ENCODE measurements at regions not wholly inside any gene's neighbourhood (a gene's known extent, or its start where the extent isn't known, plus 50 kb on each side); places are given as distances from the start of the nearest gene placed in this dataset.

- Histone ChIP-seq H3K27me3 (ENCODE audit: control insufficient read depth, insufficient read depth, low read length) (no peaks in the 10 kb centered on the region), H3K27ac (ENCODE audit: low read length) (no peak overlapping the region), H3K4me1 (ENCODE audit: control insufficient read depth, insufficient read depth, low read length) (no peaks in the 10 kb centered on the region), H3K9me3 (ENCODE audit: control insufficient read depth, insufficient read depth, low read depth, low read length) (no peaks in the 10 kb centered on the region), H3K4me3 (ENCODE audit: low read depth in 2 of 2, low read length in 2 of 2) (no peak overlapping the region), H3K36me3 (ENCODE audit: control insufficient read depth, insufficient read depth, low read length) (no peaks in the 10 kb centered on the region)
- TF ChIP-seq REST (IDR thresholded peaks at IDR 0.05; ENCODE audit: insufficient read depth in 1 of 2, low read depth in 2 of 2, low read length in 1 of 2) (no peak), CTCF (IDR thresholded peaks at IDR 0.05) (no peak), TCF7L2 (IDR thresholded peaks at IDR 0.05; ENCODE audit: low read depth, low read length) (no peak), SIN3A (IDR thresholded peaks at IDR 0.05; ENCODE audit: borderline replicate concordance, insufficient read depth, low read depth, low read length) (no peak), POLR2AphosphoS5 (IDR thresholded peaks at IDR 0.05; ENCODE audit: low read depth, low read length) (no peak)
- POLR2A ChIA-PET = no interaction called here
- no TSS peak for BruUV-seq (replicated peaks)
- no peak for ATAC-seq
- DNase-seq (ENCODE audit: low read depth, low spot score) = no peak
- CTCF ChIA-PET = no interaction called here
- intact Hi-C loops (cut with micrococcal nuclease; ENCODE audit: unreplicated experiment) = no loop called here
- in situ Hi-C loops (cut with HindIII; ENCODE audit: low pct_unique_long_range_greater_than_20kb, low sequenced_read_pairs) = no loop called here
Observed at GRCh38 chr21:19998453-19998852, 999.8 kb upstream of the NCAM2 start.

GRCh38 chr21:19999369-20000272 lies 998.6 kb upstream of the NCAM2 start:
- in situ Hi-C loops (cut with HindIII; ENCODE audit: low pct_unique_long_range_greater_than_20kb, low sequenced_read_pairs) (no loop called here), intact Hi-C loops (cut with micrococcal nuclease; ENCODE audit: unreplicated experiment) (no loop called here)
- TF ChIP-seq POLR2AphosphoS5 (IDR thresholded peaks at IDR 0.05; ENCODE audit: low read depth, low read length) = no peak
- TF ChIP-seq REST (IDR thresholded peaks at IDR 0.05; ENCODE audit: insufficient read depth in 1 of 2, low read depth in 2 of 2, low read length in 1 of 2) = no peak
- TF ChIP-seq TCF7L2 (IDR thresholded peaks at IDR 0.05; ENCODE audit: low read depth, low read length) = no peak
- no peak for TF ChIP-seq CTCF (IDR thresholded peaks at IDR 0.05)
- TF ChIP-seq SIN3A (IDR thresholded peaks at IDR 0.05; ENCODE audit: borderline replicate concordance, insufficient read depth, low read depth, low read length) = no peak
- CTCF ChIA-PET = no interaction called here
- DNase-seq (ENCODE audit: low read depth, low spot score) = no peak
- POLR2A ChIA-PET = no interaction called here
- Histone ChIP-seq H3K36me3 (ENCODE audit: control insufficient read depth, insufficient read depth, low read length) (no peaks in the 10 kb centered on the region), H3K27ac (ENCODE audit: low read length) (no peak overlapping the region), H3K4me3 (ENCODE audit: low read depth in 2 of 2, low read length in 2 of 2) (no peak overlapping the region), H3K27me3 (ENCODE audit: control insufficient read depth, insufficient read depth, low read length) (no peaks in the 10 kb centered on the region), H3K9me3 (ENCODE audit: control insufficient read depth, insufficient read depth, low read depth, low read length) (no peaks in the 10 kb centered on the region), H3K4me1 (ENCODE audit: control insufficient read depth, insufficient read depth, low read length) (no peaks in the 10 kb centered on the region)
- no peak for ATAC-seq
- BruUV-seq (replicated peaks) = no TSS peak
